Ascending aorta (tissue), 2 donors: ENCODE measurements at regions not wholly inside any gene's neighbourhood (a gene's known extent, or its start where the extent isn't known, plus 50 kb on each side); places are given as distances from the start of the nearest gene placed in this dataset.

Experiments
- DNase-seq, 2 donors: peaks; one replicate each; pipeline ENCODE4 v3.0.0-alpha.2; 2019; ENCODE audit warnings: low spot score in 2 of 2
- H3K27ac ChIP-seq, 2 donors: fragments of 200-600 bp; sonication (generic); one replicate each; pipeline ENCODE4 v1.5.1; 2016 to 2017; ENCODE audit warnings: mild to moderate bottlenecking in 1 of 2
- H3K27me3 ChIP-seq: fragments of 200-600 bp; sonication (generic); one replicate; pipeline ENCODE4 v1.5.1; 2017
- H3K36me3 ChIP-seq, 2 donors: fragments of 200-600 bp; sonication (generic); one replicate each; pipeline ENCODE4 v1.5.1; 2016
- H3K4me1 ChIP-seq, 2 donors: fragments of 200-600 bp; sonication (generic); one replicate each; pipeline ENCODE4 v1.5.1; 2016 to 2017; ENCODE audit warnings: mild to moderate bottlenecking in 1 of 2
- H3K4me3 ChIP-seq, 2 donors: fragments of 200-600 bp; sonication (generic); one replicate each; pipeline ENCODE4 v1.5.1; 2016 to 2017; ENCODE audit warnings: mild to moderate bottlenecking in 1 of 2
- H3K9me3 ChIP-seq, 2 donors: fragments of 200-600 bp; sonication (generic); one replicate each; pipeline ENCODE4 v1.5.1; 2016
- intact Hi-C: fragments of 100-400 bp; cut with DNase I; formaldehyde crosslinking; loops from one replicate; pipeline ENCODE4 v1.15.1; 2023
- TF ChIP-seq, protein P1 (sequence below), 3 experiments: fragments of 200-600 bp in 2 of 3; fragments of 450-650 bp in 1 of 3; sonication (generic) in 2 of 3; IDR thresholded peaks; one replicate each; pipeline ENCODE4 v1.5.1; 2016 to 2019; ENCODE audit warnings: antibody characterized with exemption in 3 of 3, mild to moderate bottlenecking in 1 of 3, moderate library complexity in 1 of 3

DNA sequence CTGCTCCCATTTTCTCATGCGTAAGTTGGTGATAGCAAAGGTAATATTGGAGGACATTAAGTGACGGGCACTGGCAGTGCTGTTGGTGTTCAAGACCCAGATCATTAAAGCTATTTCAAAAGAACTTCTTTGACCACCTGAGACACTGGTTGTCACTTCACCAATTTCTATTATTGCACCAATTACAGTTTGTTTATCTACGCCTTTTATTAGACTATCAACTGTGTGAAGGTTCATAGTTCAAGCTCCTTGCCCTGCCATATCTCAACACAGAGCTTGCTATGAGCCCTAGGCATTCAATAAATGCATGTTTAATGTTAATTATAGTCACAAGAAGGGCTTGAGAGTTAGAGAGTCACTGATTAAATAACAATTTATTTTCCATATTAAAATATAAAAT lies 778.7 kb upstream of the HS3ST1 start:
- H3K4me1 ChIP-seq = no peaks in the 10 kb centered on the region
- no peaks in the 10 kb centered on the region for H3K36me3 ChIP-seq
- TF ChIP-seq, protein P1, sequence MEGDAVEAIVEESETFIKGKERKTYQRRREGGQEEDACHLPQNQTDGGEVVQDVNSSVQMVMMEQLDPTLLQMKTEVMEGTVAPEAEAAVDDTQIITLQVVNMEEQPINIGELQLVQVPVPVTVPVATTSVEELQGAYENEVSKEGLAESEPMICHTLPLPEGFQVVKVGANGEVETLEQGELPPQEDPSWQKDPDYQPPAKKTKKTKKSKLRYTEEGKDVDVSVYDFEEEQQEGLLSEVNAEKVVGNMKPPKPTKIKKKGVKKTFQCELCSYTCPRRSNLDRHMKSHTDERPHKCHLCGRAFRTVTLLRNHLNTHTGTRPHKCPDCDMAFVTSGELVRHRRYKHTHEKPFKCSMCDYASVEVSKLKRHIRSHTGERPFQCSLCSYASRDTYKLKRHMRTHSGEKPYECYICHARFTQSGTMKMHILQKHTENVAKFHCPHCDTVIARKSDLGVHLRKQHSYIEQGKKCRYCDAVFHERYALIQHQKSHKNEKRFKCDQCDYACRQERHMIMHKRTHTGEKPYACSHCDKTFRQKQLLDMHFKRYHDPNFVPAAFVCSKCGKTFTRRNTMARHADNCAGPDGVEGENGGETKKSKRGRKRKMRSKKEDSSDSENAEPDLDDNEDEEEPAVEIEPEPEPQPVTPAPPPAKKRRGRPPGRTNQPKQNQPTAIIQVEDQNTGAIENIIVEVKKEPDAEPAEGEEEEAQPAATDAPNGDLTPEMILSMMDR (IDR thresholded peaks at IDR 0.05) = no peak
- no peak overlapping the region for H3K27ac ChIP-seq
- H3K27me3 ChIP-seq = no peaks in the 10 kb centered on the region
- no peak overlapping the region for H3K4me3 ChIP-seq
- DNase-seq = no peak
- H3K9me3 ChIP-seq = no peaks in the 10 kb centered on the region
- intact Hi-C loops = no loop called here

- Histone ChIP-seq H3K4me3 (no peak overlapping the region), H3K27me3 (no peaks in the 10 kb centered on the region), H3K9me3 (no peaks in the 10 kb centered on the region), H3K27ac (no peak overlapping the region), H3K4me1 (no peaks in the 10 kb centered on the region), H3K36me3 (no peaks in the 10 kb centered on the region)
- no peak for DNase-seq
- intact Hi-C loops = no loop called here
- TF ChIP-seq, protein P1 (IDR thresholded peaks at IDR 0.05) = no peak
These were observed 777.4 kb upstream of the HS3ST1 start for GRCh38 chr4:12206091-12206490.

- Histone ChIP-seq H3K4me1 (no peaks in the 10 kb centered on the region), H3K27me3 (no peaks in the 10 kb centered on the region), H3K9me3 (no peaks in the 10 kb centered on the region), H3K4me3 (no peak overlapping the region), H3K36me3 (no peaks in the 10 kb centered on the region), H3K27ac (no peak overlapping the region)
- intact Hi-C loops = no loop called here
- TF ChIP-seq, protein P1 (IDR thresholded peaks at IDR 0.05) = no peak
- no peak for DNase-seq
These were observed 775.3 kb upstream of the HS3ST1 start for GRCh38 chr4:12203945-12204344.

DNA sequence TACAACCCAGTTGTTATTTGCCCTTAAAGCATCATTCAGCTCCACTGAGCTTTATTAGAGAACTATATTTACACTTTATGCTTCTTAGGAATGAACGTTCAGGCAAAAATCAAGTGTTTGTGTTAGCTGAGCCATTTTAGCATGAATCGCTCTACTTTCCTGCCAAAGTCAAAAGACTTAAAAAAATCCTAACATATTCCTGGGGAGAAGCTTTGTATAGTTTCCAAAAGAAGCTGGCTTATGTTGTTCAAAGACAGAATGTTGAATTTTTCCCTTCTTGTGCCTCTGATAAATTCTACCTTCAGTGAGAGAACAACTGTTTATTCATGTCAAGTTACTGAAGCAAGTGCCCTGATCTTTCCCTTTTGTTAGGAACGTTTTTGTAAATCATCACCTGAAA lies 771.5 kb upstream of the HS3ST1 start:
- no peaks in the 10 kb centered on the region for H3K4me1 ChIP-seq
- no peak for DNase-seq
- no peak overlapping the region for H3K4me3 ChIP-seq
- no peaks in the 10 kb centered on the region for H3K36me3 ChIP-seq
- intact Hi-C loops = no loop called here
- TF ChIP-seq, protein P1 (IDR thresholded peaks at IDR 0.05) = no peak
- H3K27ac ChIP-seq = no peak overlapping the region
- H3K27me3 ChIP-seq = no peaks in the 10 kb centered on the region
- no peaks in the 10 kb centered on the region for H3K9me3 ChIP-seq

DNA sequence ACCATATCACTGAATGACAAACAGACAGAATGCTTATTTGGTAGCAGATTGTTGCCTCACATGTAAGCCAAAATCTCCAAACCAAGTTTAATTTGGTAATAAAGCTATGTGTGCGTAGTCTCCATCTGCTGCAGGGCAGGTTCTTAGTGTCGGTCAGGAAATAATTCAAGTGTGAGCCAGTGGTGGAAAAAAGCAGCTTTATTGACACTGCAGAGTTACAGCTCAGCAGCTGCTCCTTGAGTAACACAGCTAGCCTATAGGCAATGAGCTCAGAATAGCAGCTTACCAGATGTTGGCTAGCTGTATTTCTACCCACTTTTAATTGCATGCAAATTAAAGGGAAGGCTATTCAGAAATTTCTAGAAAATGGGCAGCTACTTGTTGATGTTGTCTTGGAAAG lies 757.8 kb upstream of the HS3ST1 start:
- no peaks in the 10 kb centered on the region for H3K27me3 ChIP-seq
- no peak overlapping the region for H3K4me3 ChIP-seq
- TF ChIP-seq, protein P1 (IDR thresholded peaks at IDR 0.05) = no peak
- H3K36me3 ChIP-seq = no peaks in the 10 kb centered on the region
- no peaks in the 10 kb centered on the region for H3K4me1 ChIP-seq
- H3K27ac ChIP-seq = no peak overlapping the region
- no peak for DNase-seq
- intact Hi-C loops = no loop called here
- H3K9me3 ChIP-seq = no peaks in the 10 kb centered on the region
